Upper lobe of left lung (tissue), 4 donors: ENCODE measurements at regions not wholly inside any gene's neighbourhood (a gene's known extent, or its start where the extent isn't known, plus 50 kb on each side); places are given as distances from the start of the nearest gene placed in this dataset.

ENCODE experiments used
- POLR2A ChIP-seq, 4 donors: fragments of 450-650 bp; IDR thresholded peaks; one replicate each; pipeline ENCODE4 v1.5.1; 2016 to 2017; ENCODE audit warnings: antibody characterized with exemption in 4 of 4, mild to moderate bottlenecking in 2 of 4
- TF ChIP-seq, protein P1 (sequence below), 6 experiments: fragments of 450-650 bp in 4 of 6; fragments of 200-600 bp in 2 of 6; sonication (generic) in 2 of 6; IDR thresholded peaks; one replicate each; pipeline ENCODE4 v1.5.1; 2016 to 2019; ENCODE audit warnings: antibody characterized with exemption in 6 of 6

DNA sequence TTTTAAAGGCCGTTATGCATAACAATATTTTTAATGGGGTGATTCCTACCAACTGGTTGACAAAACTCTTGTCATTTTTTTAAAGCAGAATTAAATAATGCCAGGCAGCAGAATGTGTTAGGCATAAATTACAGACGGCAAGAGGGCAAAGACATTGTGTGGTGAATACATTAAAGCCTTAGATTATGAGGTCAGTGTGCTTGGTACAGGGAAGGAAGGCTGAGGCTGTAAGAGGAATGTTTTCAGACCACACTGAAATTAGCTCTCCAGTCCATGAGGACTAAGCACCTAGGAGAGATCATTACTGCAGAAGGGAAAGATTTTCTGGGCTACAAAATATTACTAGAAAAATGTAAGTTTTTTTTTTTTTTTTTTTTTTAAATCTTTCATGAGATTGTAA, 312.8 kb upstream of the PRKCQ start:
- no peak for TF ChIP-seq POLR2A (IDR thresholded peaks at IDR 0.05)
- TF ChIP-seq, protein P1, sequence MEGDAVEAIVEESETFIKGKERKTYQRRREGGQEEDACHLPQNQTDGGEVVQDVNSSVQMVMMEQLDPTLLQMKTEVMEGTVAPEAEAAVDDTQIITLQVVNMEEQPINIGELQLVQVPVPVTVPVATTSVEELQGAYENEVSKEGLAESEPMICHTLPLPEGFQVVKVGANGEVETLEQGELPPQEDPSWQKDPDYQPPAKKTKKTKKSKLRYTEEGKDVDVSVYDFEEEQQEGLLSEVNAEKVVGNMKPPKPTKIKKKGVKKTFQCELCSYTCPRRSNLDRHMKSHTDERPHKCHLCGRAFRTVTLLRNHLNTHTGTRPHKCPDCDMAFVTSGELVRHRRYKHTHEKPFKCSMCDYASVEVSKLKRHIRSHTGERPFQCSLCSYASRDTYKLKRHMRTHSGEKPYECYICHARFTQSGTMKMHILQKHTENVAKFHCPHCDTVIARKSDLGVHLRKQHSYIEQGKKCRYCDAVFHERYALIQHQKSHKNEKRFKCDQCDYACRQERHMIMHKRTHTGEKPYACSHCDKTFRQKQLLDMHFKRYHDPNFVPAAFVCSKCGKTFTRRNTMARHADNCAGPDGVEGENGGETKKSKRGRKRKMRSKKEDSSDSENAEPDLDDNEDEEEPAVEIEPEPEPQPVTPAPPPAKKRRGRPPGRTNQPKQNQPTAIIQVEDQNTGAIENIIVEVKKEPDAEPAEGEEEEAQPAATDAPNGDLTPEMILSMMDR (IDR thresholded peaks at IDR 0.05) = no peak
